ENCODE measurements at regions not wholly inside any gene's neighbourhood (a gene's known extent, or its start where the extent isn't known, plus 50 kb on each side); places are given as distances from the start of the nearest gene placed in this dataset.

DNA sequence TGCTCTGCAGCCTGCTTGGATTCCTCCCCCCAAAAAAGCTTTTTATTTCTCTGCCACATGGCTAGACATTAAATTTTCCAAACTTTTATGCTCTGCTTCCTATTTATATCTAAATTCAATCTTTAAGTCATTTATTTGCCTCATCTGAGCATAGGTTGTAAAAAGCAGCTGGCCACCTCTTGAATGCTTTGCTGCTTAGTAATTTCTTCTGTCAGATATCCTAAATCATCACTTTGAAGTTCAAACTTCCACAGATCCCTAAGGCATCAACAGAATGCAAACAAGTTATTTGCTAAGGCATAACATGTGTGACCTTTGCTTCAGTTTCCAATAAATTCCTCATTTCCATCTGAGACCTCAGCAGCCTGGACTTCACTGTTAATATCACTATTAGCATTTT is 209.6 kb downstream of the FSCB start:
- Histone ChIP-seq H3K4me3 (ENCODE audit: insufficient read depth, low read depth, low read length) (no peak overlapping the region), H3K27me3 (ENCODE audit: control insufficient read depth, insufficient read depth, low read length) (no peaks in the 10 kb centered on the region), H3K36me3 (replicated peaks; ENCODE audit: control insufficient read depth, insufficient read depth, low read length) (no peaks in the 10 kb centered on the region)
- DNase-seq: no peak

DNA sequence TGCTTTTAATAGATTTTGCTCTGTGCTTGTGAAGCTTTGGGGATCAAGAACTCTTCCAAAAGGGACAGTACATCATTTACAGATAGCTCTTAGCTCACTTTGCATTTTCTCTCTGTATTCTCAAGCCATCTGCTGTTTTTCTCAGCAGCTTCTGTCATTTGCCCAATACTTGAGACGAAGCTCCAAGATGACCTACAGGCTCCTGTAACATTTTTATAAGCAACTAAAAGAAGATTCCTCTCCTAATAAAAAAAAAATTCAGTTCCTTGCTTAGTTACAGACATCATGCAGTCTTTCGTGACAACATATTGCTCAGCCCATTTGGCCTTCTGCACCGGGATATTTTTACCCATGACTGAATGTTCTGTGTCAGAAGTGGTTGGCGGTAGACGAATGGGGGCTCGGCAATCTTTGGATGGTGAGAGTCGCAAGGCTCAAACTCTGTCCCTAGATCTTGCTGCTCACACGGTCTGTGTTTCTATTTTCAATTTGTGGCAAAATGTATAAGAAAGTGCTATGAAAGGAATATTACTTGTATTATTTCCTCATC is 215.6 kb downstream of the FSCB start:
- no peak overlapping the region for H3K4me3 ChIP-seq (ENCODE audit: insufficient read depth, low read depth, low read length)
- DNase-seq: no peak
- no peaks in the 10 kb centered on the region for H3K27me3 ChIP-seq (ENCODE audit: control insufficient read depth, insufficient read depth, low read length)
- no peaks in the 10 kb centered on the region for H3K36me3 ChIP-seq (replicated peaks; ENCODE audit: control insufficient read depth, insufficient read depth, low read length)

DNA sequence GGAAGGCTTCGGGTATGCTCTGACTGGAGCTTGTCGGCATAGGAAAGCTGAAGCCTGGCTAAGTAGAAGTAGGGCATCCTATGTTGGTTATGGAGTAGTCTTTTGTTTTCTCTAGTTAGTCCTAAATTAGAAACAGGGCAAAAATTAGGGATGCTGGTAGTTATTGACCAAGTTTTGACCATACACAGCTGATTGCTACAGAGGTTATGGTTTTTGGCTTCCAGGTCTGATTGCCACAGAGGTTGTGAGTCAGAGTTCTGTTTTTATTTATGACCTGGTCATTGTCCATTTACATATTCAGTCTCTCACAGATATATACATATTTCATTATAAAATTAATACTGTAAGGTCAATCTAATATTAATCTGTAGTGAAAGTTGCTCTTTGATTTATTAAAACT is 219.2 kb downstream of the FSCB start:
- Histone ChIP-seq H3K4me3 (ENCODE audit: insufficient read depth, low read depth, low read length) (no peak overlapping the region), H3K27me3 (ENCODE audit: control insufficient read depth, insufficient read depth, low read length) (no peaks in the 10 kb centered on the region), H3K36me3 (replicated peaks; ENCODE audit: control insufficient read depth, insufficient read depth, low read length) (no peaks in the 10 kb centered on the region)
- no peak for DNase-seq

DNA sequence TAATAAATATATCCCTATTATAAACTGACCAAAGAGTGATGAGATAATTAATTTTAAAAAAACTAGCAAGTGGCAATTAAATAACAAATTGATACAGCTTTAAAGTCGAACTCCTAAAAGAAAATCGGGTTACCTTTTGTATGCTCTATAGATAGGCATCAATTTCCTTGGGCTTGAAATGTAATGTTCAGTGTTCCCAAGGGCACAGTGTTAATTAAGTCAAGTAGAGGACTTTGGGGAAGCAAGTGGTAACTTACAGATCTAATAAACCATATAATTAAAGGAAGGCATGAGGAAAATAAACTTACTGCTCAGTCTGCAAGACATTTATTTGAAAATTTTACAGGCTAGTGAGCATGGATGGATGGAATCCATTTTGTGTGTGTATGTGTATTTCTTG is 220.9 kb downstream of the FSCB start:
- H3K4me3 ChIP-seq (ENCODE audit: insufficient read depth, low read depth, low read length): no peak overlapping the region
- DNase-seq: no peak
- H3K36me3 ChIP-seq (replicated peaks; ENCODE audit: control insufficient read depth, insufficient read depth, low read length): no peaks in the 10 kb centered on the region
- H3K27me3 ChIP-seq (ENCODE audit: control insufficient read depth, insufficient read depth, low read length): no peaks in the 10 kb centered on the region

DNA sequence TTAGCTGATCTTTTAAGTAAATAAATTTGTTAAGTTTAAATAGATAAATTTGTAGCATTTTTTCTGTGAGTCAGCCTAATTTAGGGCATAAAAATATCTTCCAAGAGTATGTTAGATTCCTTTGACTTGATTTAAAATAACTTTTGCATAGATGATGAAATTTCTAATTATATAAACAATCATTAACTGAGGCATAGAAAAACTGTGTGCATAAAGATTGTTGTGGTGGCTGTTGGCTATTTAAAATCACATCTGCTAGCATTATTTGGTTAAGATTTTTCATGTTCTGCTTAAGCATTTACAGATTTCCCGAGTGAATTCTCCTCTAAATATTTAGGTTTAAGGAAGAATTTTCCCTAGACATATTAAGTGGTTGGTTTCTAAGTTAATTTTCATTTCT is 223.2 kb downstream of the FSCB start:
- H3K27me3 ChIP-seq (ENCODE audit: control insufficient read depth, insufficient read depth, low read length): no peaks in the 10 kb centered on the region
- no peaks in the 10 kb centered on the region for H3K36me3 ChIP-seq (replicated peaks; ENCODE audit: control insufficient read depth, insufficient read depth, low read length)
- H3K4me3 ChIP-seq (ENCODE audit: insufficient read depth, low read depth, low read length): no peak overlapping the region
- DNase-seq: no peak

DNA sequence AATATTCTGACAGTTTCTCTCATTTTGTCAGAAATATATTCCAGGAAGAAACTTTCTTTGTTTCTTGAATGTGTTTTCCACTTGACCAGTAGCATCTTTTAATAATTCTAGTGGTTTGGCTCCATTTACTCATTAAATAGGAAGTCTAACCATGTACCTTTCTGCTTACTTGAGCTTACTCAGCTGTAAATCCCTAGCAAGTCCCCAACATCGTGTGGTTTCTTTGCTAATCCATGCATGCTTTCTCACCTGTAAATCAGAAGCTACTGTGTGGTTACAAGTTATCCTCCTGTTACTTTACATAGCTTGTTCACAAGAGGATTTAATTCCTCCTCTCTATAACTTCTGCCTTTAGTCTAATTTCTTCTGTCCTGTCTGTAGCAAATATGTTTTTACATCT is 227.7 kb downstream of the FSCB start:
- Histone ChIP-seq H3K36me3 (replicated peaks; ENCODE audit: control insufficient read depth, insufficient read depth, low read length) (no peaks in the 10 kb centered on the region), H3K27me3 (ENCODE audit: control insufficient read depth, insufficient read depth, low read length) (no peaks in the 10 kb centered on the region), H3K4me3 (ENCODE audit: insufficient read depth, low read depth, low read length) (no peak overlapping the region)
- DNase-seq: no peak

DNA sequence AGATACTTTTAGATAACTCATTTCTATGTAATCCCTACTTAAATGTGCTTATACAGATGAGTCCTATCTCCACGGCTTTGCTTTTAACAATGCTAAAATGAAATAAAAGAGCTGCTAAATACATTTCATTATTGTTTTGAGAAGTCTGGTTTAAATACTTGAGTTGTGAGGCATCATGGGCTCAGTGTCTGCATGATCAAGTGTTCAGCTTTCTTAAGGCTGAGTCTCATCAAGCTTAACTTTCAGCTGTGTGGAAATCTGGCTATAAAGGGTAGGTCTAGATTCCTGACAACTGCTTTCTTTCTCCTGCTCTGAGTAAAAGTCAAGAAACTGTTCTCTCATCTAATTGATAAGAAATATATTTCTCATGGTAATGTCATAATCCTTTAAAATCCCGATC is 235.4 kb downstream of the FSCB start:
- Histone ChIP-seq H3K27me3 (ENCODE audit: control insufficient read depth, insufficient read depth, low read length) (no peaks in the 10 kb centered on the region), H3K4me3 (ENCODE audit: insufficient read depth, low read depth, low read length) (no peak overlapping the region), H3K36me3 (replicated peaks; ENCODE audit: control insufficient read depth, insufficient read depth, low read length) (no peaks in the 10 kb centered on the region)
- DNase-seq: no peak

DNA sequence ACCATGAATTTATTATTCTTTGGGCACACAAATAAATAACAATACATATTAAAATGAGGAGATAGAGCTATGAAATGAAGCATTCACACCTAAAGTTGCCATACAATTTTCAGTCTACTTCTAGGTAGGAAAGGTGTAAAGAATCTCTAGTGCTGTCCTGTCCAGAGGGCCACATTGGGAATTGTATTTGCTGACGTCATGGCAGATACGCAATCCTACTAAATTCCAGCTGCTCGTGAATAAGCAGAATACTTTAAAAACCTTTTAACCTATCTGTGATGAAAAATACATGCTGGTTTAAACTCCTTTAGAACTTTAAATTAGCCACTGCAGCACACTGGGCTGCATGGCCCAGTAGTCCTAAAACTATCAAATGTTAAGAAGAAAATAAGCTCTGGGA is 236.1 kb downstream of the FSCB start:
- Histone ChIP-seq H3K4me3 (ENCODE audit: insufficient read depth, low read depth, low read length) (no peak overlapping the region), H3K27me3 (ENCODE audit: control insufficient read depth, insufficient read depth, low read length) (no peaks in the 10 kb centered on the region), H3K36me3 (replicated peaks; ENCODE audit: control insufficient read depth, insufficient read depth, low read length) (no peaks in the 10 kb centered on the region)
- no peak for DNase-seq

DNA sequence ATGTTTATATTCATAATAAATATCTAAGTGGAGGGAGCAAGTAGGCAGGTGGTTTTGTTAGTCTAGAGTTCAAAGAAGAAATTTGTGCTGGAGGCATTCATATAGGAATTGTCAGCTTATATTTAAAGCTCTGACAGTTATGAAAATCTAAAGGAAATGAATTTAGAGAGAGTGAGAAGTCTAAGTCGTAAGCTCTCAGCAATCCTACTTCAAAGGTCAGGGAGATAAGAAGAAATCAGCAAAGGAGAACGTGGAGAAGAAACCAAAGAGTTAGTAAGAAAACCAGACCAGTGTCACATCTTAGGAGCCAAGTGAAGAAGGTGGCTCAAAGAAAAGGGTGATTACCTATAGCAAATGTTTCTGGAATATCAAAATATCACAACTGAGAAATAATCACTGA is 241.8 kb downstream of the FSCB start:
- Histone ChIP-seq H3K4me3 (ENCODE audit: insufficient read depth, low read depth, low read length) (no peak overlapping the region), H3K36me3 (replicated peaks; ENCODE audit: control insufficient read depth, insufficient read depth, low read length) (no peaks in the 10 kb centered on the region), H3K27me3 (ENCODE audit: control insufficient read depth, insufficient read depth, low read length) (no peaks in the 10 kb centered on the region)
- DNase-seq: no peak

DNA sequence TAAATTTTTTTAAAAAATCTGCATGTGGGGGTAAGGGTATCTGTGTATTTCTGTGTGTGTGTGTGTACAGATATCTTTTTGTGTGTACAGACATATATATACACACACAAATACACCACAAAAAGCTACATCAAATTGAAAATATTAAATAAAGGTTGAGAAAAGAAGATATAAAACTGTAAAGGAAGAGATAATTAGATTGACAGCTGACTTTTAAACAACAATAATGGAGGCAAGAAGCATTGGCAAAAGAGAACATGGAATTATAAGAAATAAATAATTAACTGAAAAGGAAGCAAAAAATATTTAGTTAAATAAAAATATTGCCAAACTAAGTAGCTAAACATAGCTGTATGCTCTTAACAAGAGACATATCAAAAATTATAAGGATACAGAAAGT is 291.4 kb downstream of the FSCB start:
- no peaks in the 10 kb centered on the region for H3K36me3 ChIP-seq (replicated peaks; ENCODE audit: control insufficient read depth, insufficient read depth, low read length)
- H3K4me3 ChIP-seq (ENCODE audit: insufficient read depth, low read depth, low read length): no peak overlapping the region
- DNase-seq: no peak
- H3K27me3 ChIP-seq (ENCODE audit: control insufficient read depth, insufficient read depth, low read length): no peaks in the 10 kb centered on the region

DNA sequence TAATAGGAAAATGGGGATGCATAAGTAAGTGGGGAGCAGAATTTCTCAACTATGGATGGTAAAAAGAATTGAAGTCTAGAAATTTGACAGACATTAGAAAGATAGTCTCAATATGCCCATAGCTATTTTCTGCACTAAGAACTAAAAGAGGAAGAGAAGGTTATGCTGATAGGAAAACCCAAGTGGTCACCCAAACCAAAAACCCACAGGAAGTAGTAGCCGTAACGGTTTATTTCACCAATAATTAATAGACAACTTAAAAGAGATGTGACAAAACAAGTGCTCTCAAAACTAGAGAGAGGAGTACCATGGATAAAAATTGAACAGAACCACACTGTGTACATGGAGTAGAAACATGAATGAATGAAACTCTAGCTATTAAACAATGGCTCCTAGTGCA is 295.4 kb downstream of the FSCB start:
- no peak for DNase-seq
- no peak overlapping the region for H3K4me3 ChIP-seq (ENCODE audit: insufficient read depth, low read depth, low read length)
- no peaks in the 10 kb centered on the region for H3K36me3 ChIP-seq (replicated peaks; ENCODE audit: control insufficient read depth, insufficient read depth, low read length)
- no peaks in the 10 kb centered on the region for H3K27me3 ChIP-seq (ENCODE audit: control insufficient read depth, insufficient read depth, low read length)

DNA sequence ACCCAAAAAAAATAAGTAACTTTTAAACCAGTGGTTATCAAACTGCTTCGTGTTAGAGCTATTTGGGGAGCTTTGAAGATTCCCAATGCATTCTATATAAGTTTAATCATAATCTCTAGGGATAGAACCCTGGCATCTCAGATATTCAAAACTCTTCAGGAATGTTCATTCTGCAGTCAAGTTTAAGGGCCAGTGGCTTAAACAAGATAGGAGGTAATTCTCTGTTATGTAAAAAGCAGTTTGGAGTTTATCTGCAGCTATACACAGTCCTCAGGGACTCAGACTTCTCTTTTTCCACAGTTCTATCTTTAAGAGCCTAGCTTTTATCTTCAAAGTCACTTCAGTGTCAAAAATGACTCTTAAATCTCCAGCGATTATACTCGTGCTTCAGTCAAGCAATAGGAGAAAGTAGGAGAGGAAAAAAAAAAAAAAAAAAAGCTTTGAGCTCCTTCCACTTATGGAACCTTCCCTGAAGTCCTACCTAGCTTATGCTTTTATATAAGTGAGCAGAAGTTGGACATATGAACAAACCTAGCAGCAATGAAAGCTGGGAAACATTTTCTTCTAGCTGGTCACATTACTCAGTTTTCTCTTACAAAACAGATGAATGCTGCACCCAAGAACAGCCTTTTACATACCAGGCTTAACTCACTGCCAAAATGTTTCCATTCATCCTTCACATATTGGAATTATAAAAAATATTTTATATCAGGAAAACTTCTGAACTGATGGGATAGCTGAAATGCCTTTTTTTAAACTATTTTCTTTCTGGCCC is 302.8 kb downstream of the FSCB start:
- Histone ChIP-seq H3K27me3 (ENCODE audit: control insufficient read depth, insufficient read depth, low read length) (no peaks in the 10 kb centered on the region), H3K4me3 (ENCODE audit: insufficient read depth, low read depth, low read length) (no peak overlapping the region), H3K36me3 (replicated peaks; ENCODE audit: control insufficient read depth, insufficient read depth, low read length) (no peaks in the 10 kb centered on the region)
- DNase-seq: peak; percentile 1

DNA sequence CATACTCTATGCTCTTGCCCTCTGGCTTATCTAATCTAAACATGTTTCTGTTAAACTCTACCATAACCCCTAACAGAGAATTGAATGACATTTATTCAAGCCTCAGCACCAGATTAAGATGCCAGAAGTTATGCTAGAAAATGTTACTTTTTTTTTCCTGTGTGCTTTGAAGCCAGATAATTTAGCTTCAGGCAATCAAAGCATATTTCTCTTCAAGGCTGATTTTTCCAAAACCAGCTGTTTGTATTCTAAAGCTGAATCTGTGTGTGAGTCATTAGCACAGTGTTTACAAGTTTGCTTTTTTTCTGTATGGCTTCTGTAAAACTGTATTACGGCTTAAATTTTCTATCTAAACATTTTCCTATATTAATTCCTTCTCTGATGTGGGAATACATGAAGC is 326.1 kb downstream of the FSCB start:
- no peak overlapping the region for H3K4me3 ChIP-seq (ENCODE audit: insufficient read depth, low read depth, low read length)
- no peaks in the 10 kb centered on the region for H3K36me3 ChIP-seq (replicated peaks; ENCODE audit: control insufficient read depth, insufficient read depth, low read length)
- DNase-seq: no peak
- H3K27me3 ChIP-seq (ENCODE audit: control insufficient read depth, insufficient read depth, low read length): no peaks in the 10 kb centered on the region

DNA sequence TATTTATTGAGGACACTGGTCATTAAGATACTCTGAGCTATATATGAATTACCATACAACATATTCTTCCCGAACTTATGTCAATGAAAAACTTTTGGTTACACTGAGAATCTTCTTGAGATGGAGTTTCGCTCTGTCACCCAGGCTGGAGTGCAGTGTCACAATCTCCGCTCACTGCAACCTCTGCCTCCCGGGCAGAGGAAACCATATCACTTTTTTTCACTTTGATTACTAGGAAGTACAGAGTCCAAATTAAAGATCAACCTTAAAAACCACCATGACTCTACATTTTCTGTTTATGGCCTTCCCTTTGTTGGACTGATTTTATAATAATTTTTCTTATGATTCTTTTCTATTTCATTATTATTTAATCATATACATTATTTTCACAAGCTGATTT is 336.5 kb downstream of the FSCB start:
- Histone ChIP-seq H3K4me3 (ENCODE audit: insufficient read depth, low read depth, low read length) (no peak overlapping the region), H3K36me3 (replicated peaks; ENCODE audit: control insufficient read depth, insufficient read depth, low read length) (no peaks in the 10 kb centered on the region), H3K27me3 (ENCODE audit: control insufficient read depth, insufficient read depth, low read length) (no peaks in the 10 kb centered on the region)
- no peak for DNase-seq

DNA sequence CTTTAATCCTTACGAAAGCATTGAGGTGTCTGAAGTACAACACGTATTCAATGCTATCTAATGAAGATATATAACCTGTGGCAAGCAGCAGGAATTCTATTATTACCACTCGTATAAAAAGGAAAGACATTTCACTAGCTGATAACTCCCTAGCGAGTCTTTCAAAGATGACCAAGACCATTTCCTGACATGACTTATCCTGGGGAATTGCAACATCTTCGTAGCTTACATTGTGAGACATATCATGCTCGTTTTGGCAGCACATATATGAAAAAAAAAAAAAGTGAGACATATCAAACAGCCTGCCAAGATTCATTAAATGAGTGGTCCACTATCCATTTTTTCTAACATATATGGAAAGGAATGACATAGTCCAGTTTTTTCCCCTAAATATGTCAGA is 337.0 kb downstream of the FSCB start:
- H3K4me3 ChIP-seq (ENCODE audit: insufficient read depth, low read depth, low read length): no peak overlapping the region
- H3K27me3 ChIP-seq (ENCODE audit: control insufficient read depth, insufficient read depth, low read length): no peaks in the 10 kb centered on the region
- no peaks in the 10 kb centered on the region for H3K36me3 ChIP-seq (replicated peaks; ENCODE audit: control insufficient read depth, insufficient read depth, low read length)
- no peak for DNase-seq

DNA sequence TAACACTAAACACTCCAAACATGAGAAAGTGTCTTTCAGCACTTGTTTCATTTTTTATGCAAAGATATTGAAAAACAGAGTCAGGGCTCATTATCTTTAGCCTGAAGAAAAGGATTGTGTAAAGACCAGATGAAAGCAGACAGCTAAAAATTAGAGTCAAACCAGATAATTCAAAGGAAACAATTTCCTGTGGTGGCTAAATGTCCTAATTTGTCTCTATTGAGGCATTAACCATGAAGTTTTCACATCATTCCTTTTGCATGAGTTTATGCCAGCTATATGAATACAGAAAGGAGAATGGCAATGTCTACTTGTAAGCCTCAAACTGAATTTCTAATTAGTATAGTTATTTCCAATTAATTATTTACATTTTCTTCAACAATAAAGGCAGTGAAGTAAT is 338.5 kb downstream of the FSCB start:
- Histone ChIP-seq H3K4me3 (ENCODE audit: insufficient read depth, low read depth, low read length) (no peak overlapping the region), H3K36me3 (replicated peaks; ENCODE audit: control insufficient read depth, insufficient read depth, low read length) (no peaks in the 10 kb centered on the region), H3K27me3 (ENCODE audit: control insufficient read depth, insufficient read depth, low read length) (no peaks in the 10 kb centered on the region)
- no peak for DNase-seq

Data from H7 (cell line).